ENCODE measurements at regions not wholly inside any gene's neighbourhood (a gene's known extent, or its start where the extent isn't known, plus 50 kb on each side); places are given as distances from the start of the nearest gene placed in this dataset.

- TF ChIP-seq REST (IDR thresholded peaks at IDR 0.05; ENCODE audit: insufficient read depth in 1 of 2, low read depth in 2 of 2, low read length in 2 of 2) (no peak), TAF1 (IDR thresholded peaks at IDR 0.05; ENCODE audit: borderline replicate concordance, insufficient read depth, low read length) (no peak), POLR2AphosphoS5 (IDR thresholded peaks at IDR 0.05; ENCODE audit: low read depth, low read length) (no peak)
Observed at GRCh38 chr12:114221136-114221833, 184.7 kb downstream of the TBX5 start.
